Adrenal gland (tissue), 9 donors: ENCODE measurements at regions not wholly inside any gene's neighbourhood (a gene's known extent, or its start where the extent isn't known, plus 50 kb on each side); places are given as distances from the start of the nearest gene placed in this dataset.

Experiments
- DNase-seq, 7 donors: peaks; one replicate each; pipeline ENCODE4 v3.0.0-alpha.2; 2019 to 2020
- H3K27ac ChIP-seq, 5 donors: fragments of 200-600 bp; sonication (generic) in 4 of 5; 1 replicate in 3 of 5; 2 replicates in 2 of 5; pipeline versions ENCODE4 v1.5.1 to v1.8.0; 2016 to 2020; ENCODE audit warnings: mild to moderate bottlenecking in 1 of 5
- H3K27me3 ChIP-seq: fragments of 200-600 bp; 2 replicates; pipeline ENCODE4 v1.8.0; 2021
- H3K36me3 ChIP-seq, 2 donors: fragments of 200-600 bp; replicated peaks in 1 of 2; 1 replicate in 1 of 2; 2 replicates in 1 of 2; pipeline versions ENCODE4 v1.5.1 to v1.8.0; 2018 to 2022
- H3K4me1 ChIP-seq, 2 donors: fragments of 200-600 bp; replicated peaks in 1 of 2; 1 replicate in 1 of 2; 2 replicates in 1 of 2; pipeline versions ENCODE4 v1.5.1 to v1.8.0; 2018 to 2021
- H3K4me3 ChIP-seq, 4 donors: fragments of 200-600 bp; sonication (generic) in 3 of 4; one replicate each; pipeline ENCODE4 v1.5.1; 2016 to 2018
- H3K9me3 ChIP-seq, 3 donors: fragments of 200-600 bp; sonication (generic) in 1 of 3; replicated peaks in 1 of 3; 1 replicate in 2 of 3; 2 replicates in 1 of 3; pipeline versions ENCODE4 v1.5.1 to v1.8.0; 2016 to 2021
- CTCF ChIP-seq, 6 experiments: fragments of 450-650 bp in 4 of 6; fragments of 200-600 bp in 2 of 6; sonication (generic) in 1 of 6; IDR thresholded peaks; 1 replicate in 5 of 6; 2 replicates in 1 of 6; pipeline versions ENCODE4 v1.5.1 to v1.8.0; 2016 to 2021; ENCODE audit warnings: antibody characterized with exemption in 6 of 6, mild to moderate bottlenecking in 2 of 6, moderate library complexity in 1 of 6
- POLR2A ChIP-seq, 2 donors: fragments of 450-650 bp; IDR thresholded peaks; one replicate each; pipeline ENCODE4 v1.6.1; 2017; ENCODE audit warnings: antibody characterized with exemption in 2 of 2, mild to moderate bottlenecking in 2 of 2, moderate library complexity in 1 of 2
- WGBS, 4 donors: extraction: QIAGEN DNeasy Blood & Tissue Kit in 2 of 4; methylation state at CpG; one replicate each; pipeline versions ENCODE4 v1.1.5 to v1.1.7; 2013 to 2017; 5-methylcytosine and 5-hydroxymethylcytosine counted together
- intact Hi-C, 2 donors: fragments of 100-400 bp; cut with DNase I; formaldehyde crosslinking; loops; one replicate each; pipeline versions ENCODE4 v1.14.1 to v1.15.0; 2022 to 2023
- donor health status: healthy with polysubstance abuse.
- donor health status: Bipolar disorder and iron deficiency.
- donor health status: DM: yes; HTN: yes; CAD: no.
- donor health status: DM: no; HTN: no; CAD: no.
- donor health status: DM: no; HTN: no; CAD: no.

GRCh38 chr3:72675243-72675642 is 173.0 kb downstream of the SHQ1 start:
- Histone ChIP-seq H3K36me3 (no peaks in the 10 kb centered on the region), H3K9me3 (no peaks in the 10 kb centered on the region), H3K4me3 (no peak overlapping the region), H3K27me3 (no peaks in the 10 kb centered on the region), H3K4me1 (no peaks in the 10 kb centered on the region), H3K27ac (no peak overlapping the region)
- intact Hi-C loops, result no loop called here
- no peak for DNase-seq
- 63 to 89% (median 69%) methylated on average over 1 of the region's 1 CpG; no CpG with 5 or more reads in 1 of the 4 donors for WGBS, 4 donors
- TF ChIP-seq CTCF (IDR thresholded peaks at IDR 0.05), result no peak
- no peak for TF ChIP-seq POLR2A (IDR thresholded peaks at IDR 0.05)

- intact Hi-C loops, result loop anchor here in 1 of 2 donors (5.0 kb wide), 1 partner anchor 144 kb away; no protein-coding TSS in a partner anchor
- H3K4me1 ChIP-seq, result no peaks in the 10 kb centered on the region
- WGBS, 4 donors, result 66 to 84% (median 78%) methylated on average over 5 to 7 of the region's 7 CpGs
- DNase-seq, result no peak
- TF ChIP-seq CTCF (IDR thresholded peaks at IDR 0.05) (no peak), POLR2A (IDR thresholded peaks at IDR 0.05) (no peak)
- no peak overlapping the region for H3K4me3 ChIP-seq
- H3K27ac ChIP-seq, result no peak overlapping the region
- no peaks in the 10 kb centered on the region for H3K9me3 ChIP-seq
- no peaks in the 10 kb centered on the region for H3K36me3 ChIP-seq
- H3K27me3 ChIP-seq, result no peaks in the 10 kb centered on the region
These were observed 175.1 kb downstream of the SHQ1 start for GRCh38 chr3:72673011-72673771.

- TF ChIP-seq CTCF (IDR thresholded peaks at IDR 0.05), result no peak
- no peak for TF ChIP-seq POLR2A (IDR thresholded peaks at IDR 0.05)
- H3K36me3 ChIP-seq, result no peaks in the 10 kb centered on the region
- DNase-seq, result no peak
- intact Hi-C loops, result loop anchor here (5.0 to 10.0 kb wide), 2 partner anchors 148 to 704 kb away; no protein-coding TSS in a partner anchor
- H3K4me3 ChIP-seq, result no peak overlapping the region
- H3K27me3 ChIP-seq, result no peaks in the 10 kb centered on the region
- no peak overlapping the region for H3K27ac ChIP-seq
- no peaks in the 10 kb centered on the region for H3K9me3 ChIP-seq
- WGBS, 4 donors, result 86 to 91% (median 89%) methylated on average over 2 of the region's 2 CpGs
- H3K4me1 ChIP-seq, result no peaks in the 10 kb centered on the region
These were observed 179.0 kb downstream of the SHQ1 start for GRCh38 chr3:72669224-72669623.

GRCh38 chr3:72666447-72666755 is 181.8 kb downstream of the SHQ1 start:
- H3K27ac ChIP-seq, result no peak overlapping the region
- no peak for DNase-seq
- TF ChIP-seq POLR2A (IDR thresholded peaks at IDR 0.05) (no peak), CTCF (IDR thresholded peaks at IDR 0.05) (no peak)
- no peaks in the 10 kb centered on the region for H3K9me3 ChIP-seq
- H3K4me3 ChIP-seq, result no peak overlapping the region
- WGBS, 4 donors, result 70 to 76% (median 72%) methylated on average over 3 of the region's 3 CpGs
- H3K4me1 ChIP-seq, result no peaks in the 10 kb centered on the region
- no peaks in the 10 kb centered on the region for H3K27me3 ChIP-seq
- no peaks in the 10 kb centered on the region for H3K36me3 ChIP-seq
- intact Hi-C loops, result loop anchor here (5.0 to 10.0 kb wide), 2 partner anchors 151 to 702 kb away; no protein-coding TSS in a partner anchor
